ENCODE measurements at regions not wholly inside any gene's neighbourhood (a gene's known extent, or its start where the extent isn't known, plus 50 kb on each side); places are given as distances from the start of the nearest gene placed in this dataset.

DNA sequence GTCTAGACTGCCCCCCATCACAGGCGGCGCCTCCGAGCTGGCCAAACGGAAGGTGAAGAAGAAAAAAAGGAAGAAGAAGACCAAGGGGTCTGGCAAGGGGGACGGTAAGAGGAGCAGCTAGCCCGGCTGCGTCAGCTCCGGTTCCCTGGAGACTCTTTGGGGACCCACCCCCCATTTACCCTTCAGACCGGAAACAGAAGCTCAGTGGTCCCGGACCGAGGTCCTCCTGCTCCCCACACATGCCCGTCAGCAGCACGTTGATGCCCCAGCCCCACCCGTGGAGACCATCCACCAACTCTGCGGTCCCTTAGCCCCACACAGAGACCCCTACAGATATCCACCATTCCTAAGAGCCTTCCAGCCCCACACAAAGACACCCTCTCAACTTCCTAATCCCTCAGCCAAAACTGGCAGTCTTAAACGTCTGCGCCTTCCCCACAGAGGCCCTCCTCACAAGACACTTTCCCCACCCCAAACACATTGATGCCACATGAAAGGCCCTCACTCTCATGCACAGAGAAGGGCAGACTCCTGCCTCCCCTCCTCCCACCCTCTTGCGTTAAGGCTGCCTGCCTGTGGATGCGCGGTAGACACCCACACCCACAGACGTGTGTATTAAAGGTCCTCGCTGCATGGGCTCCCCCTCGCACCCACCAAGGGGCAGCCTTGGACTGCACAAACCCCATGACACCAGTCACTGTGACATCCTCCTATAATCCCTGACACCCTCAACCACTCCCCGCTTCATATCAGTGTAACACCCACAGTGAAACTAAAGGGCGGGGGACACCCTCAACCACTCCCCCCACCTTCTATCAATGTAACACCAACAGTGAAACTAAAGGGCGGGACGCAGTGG, 58.2 kb upstream of the RPH3AL start:
- H3K36me3 Mint-ChIP-seq (ENCODE audit: low read depth, unreplicated experiment), result peaks cover 14% of the 10 kb centered on the region
- H3K27me3 Mint-ChIP-seq (ENCODE audit: unreplicated experiment), result peaks cover 24% of the 10 kb centered on the region
- TF ChIP-seq, protein P1, sequence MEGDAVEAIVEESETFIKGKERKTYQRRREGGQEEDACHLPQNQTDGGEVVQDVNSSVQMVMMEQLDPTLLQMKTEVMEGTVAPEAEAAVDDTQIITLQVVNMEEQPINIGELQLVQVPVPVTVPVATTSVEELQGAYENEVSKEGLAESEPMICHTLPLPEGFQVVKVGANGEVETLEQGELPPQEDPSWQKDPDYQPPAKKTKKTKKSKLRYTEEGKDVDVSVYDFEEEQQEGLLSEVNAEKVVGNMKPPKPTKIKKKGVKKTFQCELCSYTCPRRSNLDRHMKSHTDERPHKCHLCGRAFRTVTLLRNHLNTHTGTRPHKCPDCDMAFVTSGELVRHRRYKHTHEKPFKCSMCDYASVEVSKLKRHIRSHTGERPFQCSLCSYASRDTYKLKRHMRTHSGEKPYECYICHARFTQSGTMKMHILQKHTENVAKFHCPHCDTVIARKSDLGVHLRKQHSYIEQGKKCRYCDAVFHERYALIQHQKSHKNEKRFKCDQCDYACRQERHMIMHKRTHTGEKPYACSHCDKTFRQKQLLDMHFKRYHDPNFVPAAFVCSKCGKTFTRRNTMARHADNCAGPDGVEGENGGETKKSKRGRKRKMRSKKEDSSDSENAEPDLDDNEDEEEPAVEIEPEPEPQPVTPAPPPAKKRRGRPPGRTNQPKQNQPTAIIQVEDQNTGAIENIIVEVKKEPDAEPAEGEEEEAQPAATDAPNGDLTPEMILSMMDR (IDR thresholded peaks at IDR 0.05; ENCODE audit: unreplicated experiment), result no peak
- DNase-seq (ENCODE audit: low spot score), result no peak
- no peaks in the 10 kb centered on the region for H3K9me3 Mint-ChIP-seq (ENCODE audit: unreplicated experiment)
- peak overlapping the region; percentile 94 for H3K4me3 Mint-ChIP-seq (ENCODE audit: unreplicated experiment)
- H3K4me1 Mint-ChIP-seq (ENCODE audit: unreplicated experiment), result peaks cover 25% of the 10 kb centered on the region
- peak overlapping the region; percentile 94 for H3K27ac Mint-ChIP-seq (ENCODE audit: unreplicated experiment)

DNA sequence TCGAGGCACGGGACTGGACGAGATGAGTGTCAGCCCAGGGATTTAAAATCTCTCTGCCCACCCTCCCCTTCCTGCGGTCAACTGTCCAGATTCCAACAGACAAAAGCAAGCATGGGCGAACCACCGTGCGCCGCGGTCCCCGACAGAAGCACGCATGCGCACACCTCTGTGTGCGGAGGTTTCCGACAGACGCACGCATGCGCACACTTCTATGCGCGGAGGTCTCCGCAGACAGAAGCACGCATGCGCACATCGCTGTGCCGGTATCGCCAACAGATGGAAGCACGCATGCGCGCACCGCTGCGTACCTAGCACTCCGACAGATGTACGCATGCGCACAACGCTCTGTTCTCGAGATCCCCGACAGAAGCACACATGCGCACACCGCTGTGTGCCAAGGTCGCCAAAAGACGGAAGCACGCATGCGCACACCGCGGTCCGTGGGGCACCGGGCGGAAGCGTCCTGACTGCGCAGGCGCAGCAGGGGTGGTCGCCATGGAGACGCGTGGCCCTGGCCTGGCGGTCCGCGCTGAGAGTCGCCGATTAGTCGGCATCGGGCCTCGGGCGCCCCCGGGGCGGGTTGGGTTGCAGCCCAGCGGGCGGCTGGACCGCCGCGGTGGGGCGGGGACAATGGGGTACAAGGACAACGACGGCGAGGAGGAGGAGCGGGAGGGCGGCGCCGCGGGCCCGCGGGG, 57.4 kb upstream of the RPH3AL start:
- Mint-ChIP-seq H3K4me1 (ENCODE audit: unreplicated experiment) (peaks cover 25% of the 10 kb centered on the region), H3K27me3 (ENCODE audit: unreplicated experiment) (peaks cover 24% of the 10 kb centered on the region), H3K9me3 (ENCODE audit: unreplicated experiment) (no peaks in the 10 kb centered on the region), H3K36me3 (ENCODE audit: low read depth, unreplicated experiment) (peaks cover 14% of the 10 kb centered on the region), H3K27ac (ENCODE audit: unreplicated experiment) (peak overlapping the region; percentile 94), H3K4me3 (ENCODE audit: unreplicated experiment) (peak overlapping the region; percentile 94)
- TF ChIP-seq, protein P1 (IDR thresholded peaks at IDR 0.05; ENCODE audit: unreplicated experiment), result peak; percentile 11
- DNase-seq (ENCODE audit: low spot score), result peak; percentile 100

DNA sequence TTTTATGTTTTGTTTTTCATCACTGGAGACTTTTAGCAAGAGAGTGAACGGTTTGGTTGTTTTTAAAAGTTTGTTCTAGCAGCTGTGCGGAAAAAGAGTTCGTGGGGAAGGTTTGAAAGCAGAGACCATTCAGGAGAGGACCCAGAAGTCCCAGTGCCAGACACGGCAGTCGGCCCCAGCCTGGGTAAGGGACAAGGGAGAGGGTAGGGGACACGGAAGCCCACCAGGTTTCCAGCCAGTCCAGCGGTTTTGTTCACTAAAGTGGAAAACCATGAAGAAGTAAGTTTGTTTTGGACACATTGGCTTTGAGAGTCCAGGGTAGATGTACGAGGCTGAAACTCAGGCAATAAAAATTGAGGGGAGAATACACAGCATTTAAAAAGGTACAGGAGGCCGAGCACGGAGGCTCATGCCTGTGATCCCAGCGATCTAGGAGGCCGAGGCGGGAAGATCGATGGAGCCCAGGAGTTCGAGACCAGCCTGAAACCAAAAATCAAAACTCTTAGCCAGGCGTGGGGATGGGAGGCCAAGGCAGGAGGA, 56.8 kb upstream of the RPH3AL start:
- peaks cover 25% of the 10 kb centered on the region for H3K4me1 Mint-ChIP-seq (ENCODE audit: unreplicated experiment)
- peaks cover 23% of the 10 kb centered on the region for H3K27me3 Mint-ChIP-seq (ENCODE audit: unreplicated experiment)
- H3K9me3 Mint-ChIP-seq (ENCODE audit: unreplicated experiment), result peaks cover 2% of the 10 kb centered on the region
- H3K36me3 Mint-ChIP-seq (ENCODE audit: low read depth, unreplicated experiment), result peaks cover 12% of the 10 kb centered on the region
- no peak for DNase-seq (ENCODE audit: low spot score)
- H3K27ac Mint-ChIP-seq (ENCODE audit: unreplicated experiment), result peak overlapping the region; percentile 92
- TF ChIP-seq, protein P1 (IDR thresholded peaks at IDR 0.05; ENCODE audit: unreplicated experiment), result no peak
- peak overlapping the region; percentile 86 for H3K4me3 Mint-ChIP-seq (ENCODE audit: unreplicated experiment)

DNA sequence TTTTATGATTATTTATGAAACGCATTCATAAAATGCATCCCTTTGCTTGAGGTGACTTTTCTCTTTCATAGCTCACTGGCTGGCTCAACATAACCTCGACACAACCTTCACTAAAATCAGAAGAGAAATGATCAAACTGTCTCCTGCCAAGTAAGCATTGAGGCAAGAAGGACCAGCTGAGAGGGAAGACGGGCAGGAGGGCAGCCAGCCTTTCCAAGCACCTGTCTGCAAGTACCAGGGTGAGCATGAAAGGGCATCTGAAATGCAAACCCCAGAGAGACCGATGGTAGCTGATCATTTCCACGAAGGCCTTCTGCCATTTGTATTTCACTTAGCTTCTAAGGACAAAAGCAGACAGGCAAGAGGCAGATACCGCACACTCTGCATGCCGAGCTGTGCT, 52.1 kb upstream of the RPH3AL start:
- peaks cover 4% of the 10 kb centered on the region for H3K9me3 Mint-ChIP-seq (ENCODE audit: unreplicated experiment)
- H3K4me1 Mint-ChIP-seq (ENCODE audit: unreplicated experiment), result peaks cover 6% of the 10 kb centered on the region
- peaks cover 14% of the 10 kb centered on the region for H3K27me3 Mint-ChIP-seq (ENCODE audit: unreplicated experiment)
- TF ChIP-seq, protein P1 (IDR thresholded peaks at IDR 0.05; ENCODE audit: unreplicated experiment), result no peak
- H3K27ac Mint-ChIP-seq (ENCODE audit: unreplicated experiment), result no peak overlapping the region
- no peak for DNase-seq (ENCODE audit: low spot score)
- peaks cover 14% of the 10 kb centered on the region for H3K36me3 Mint-ChIP-seq (ENCODE audit: low read depth, unreplicated experiment)
- no peak overlapping the region for H3K4me3 Mint-ChIP-seq (ENCODE audit: unreplicated experiment)
